ENCODE measurements at regions not wholly inside any gene's neighbourhood (a gene's known extent, or its start where the extent isn't known, plus 50 kb on each side); places are given as distances from the start of the nearest gene placed in this dataset.

DNA sequence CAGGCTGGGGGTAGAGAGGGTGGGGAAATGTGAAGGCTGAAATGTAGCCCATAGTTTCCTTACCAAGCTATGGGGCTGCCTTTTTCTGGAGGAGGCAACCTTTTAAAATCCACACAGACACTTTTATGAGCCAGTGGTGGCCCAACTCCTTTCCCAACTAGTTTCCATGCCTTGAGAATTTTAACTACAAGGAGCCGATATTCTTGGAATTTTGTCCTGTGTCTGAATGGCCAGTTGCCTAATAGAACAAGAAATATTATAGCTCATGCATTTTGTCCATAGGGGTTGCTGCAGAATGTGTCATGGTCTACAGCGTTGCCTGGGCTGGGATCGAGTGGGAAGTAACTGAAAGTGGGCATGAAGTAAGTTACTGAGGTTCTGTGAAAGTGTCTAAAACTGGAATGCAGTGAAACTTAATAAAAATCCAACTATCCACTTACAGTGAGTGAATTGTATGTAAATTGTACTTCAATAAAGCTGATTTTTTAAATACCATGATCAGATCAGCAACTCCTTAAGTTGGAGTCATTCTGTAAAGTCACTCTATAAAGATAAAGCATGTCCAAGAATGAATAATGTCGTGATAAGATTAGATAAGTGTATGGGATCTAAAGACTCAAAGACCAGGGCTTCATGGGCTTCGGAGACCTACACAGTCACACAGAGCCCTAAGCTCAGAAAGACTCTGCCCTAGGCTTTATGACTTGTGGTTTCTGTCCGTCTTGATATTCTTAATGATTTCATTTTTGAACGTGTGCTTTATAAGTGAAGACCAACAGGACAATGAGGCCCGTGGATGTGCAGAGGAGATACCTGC, 122.6 kb upstream of the FNDC3A start:
- Mint-ChIP-seq H3K27me3 (ENCODE audit: low read depth in 2 of 2) (peaks cover 2 to 12% of the 10 kb centered on the region in 2 donors), H3K4me1 (peaks cover 0 to 2% of the 10 kb centered on the region in 2 donors), H3K27ac (no peak overlapping the region), H3K36me3 (no peaks in the 10 kb centered on the region), H3K4me3 (no peak overlapping the region), H3K9me3 (no peaks in the 10 kb centered on the region)
- TF ChIP-seq, protein P1, sequence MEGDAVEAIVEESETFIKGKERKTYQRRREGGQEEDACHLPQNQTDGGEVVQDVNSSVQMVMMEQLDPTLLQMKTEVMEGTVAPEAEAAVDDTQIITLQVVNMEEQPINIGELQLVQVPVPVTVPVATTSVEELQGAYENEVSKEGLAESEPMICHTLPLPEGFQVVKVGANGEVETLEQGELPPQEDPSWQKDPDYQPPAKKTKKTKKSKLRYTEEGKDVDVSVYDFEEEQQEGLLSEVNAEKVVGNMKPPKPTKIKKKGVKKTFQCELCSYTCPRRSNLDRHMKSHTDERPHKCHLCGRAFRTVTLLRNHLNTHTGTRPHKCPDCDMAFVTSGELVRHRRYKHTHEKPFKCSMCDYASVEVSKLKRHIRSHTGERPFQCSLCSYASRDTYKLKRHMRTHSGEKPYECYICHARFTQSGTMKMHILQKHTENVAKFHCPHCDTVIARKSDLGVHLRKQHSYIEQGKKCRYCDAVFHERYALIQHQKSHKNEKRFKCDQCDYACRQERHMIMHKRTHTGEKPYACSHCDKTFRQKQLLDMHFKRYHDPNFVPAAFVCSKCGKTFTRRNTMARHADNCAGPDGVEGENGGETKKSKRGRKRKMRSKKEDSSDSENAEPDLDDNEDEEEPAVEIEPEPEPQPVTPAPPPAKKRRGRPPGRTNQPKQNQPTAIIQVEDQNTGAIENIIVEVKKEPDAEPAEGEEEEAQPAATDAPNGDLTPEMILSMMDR (IDR thresholded peaks at IDR 0.05), result no peak
- no peaks in the 10 kb centered on the region for H3K9me3 ChIP-seq (ENCODE audit: control insufficient read depth, insufficient read depth, low read length)
- 76% methylated on average over 8 of the region's 8 CpGs for WGBS (ENCODE audit: insufficient coverage)
- no peak overlapping the region for H3K4me3 ChIP-seq (ENCODE audit: low read length)
- DNase-seq (no peak), ATAC-seq (no peak)
- H3K36me3 ChIP-seq (ENCODE audit: control insufficient read depth, insufficient read depth, low read length), result no peaks in the 10 kb centered on the region
- no peaks in the 10 kb centered on the region for H3K27me3 ChIP-seq (ENCODE audit: control insufficient read depth, insufficient read depth, low read length)
- intact Hi-C loops (cut with micrococcal nuclease), result no loop called here
- H3K4me1 ChIP-seq (ENCODE audit: control insufficient read depth, insufficient read depth, low read length), result peaks cover 6% of the 10 kb centered on the region
- no peak overlapping the region for H3K27ac ChIP-seq (ENCODE audit: low read length)

DNA sequence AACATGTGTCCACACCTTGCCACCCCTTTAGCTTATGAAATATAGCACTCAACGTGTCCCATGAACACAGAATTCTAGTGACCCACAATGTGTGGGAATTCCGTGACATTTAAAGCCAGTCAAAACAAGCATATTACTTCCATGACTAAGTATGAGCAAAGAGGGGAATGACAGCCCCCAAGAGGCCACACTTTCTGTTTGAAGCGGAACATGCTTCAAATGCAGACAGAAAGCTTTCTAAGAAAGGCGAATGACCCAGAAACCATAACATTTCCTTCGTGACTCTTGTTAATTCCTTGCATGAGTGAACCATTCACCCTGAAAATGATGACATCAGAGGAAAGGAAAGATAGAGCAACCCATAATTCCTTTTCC, 122.0 kb upstream of the FNDC3A start:
- H3K36me3 Mint-ChIP-seq, result no peaks in the 10 kb centered on the region
- ATAC-seq, result no peak
- H3K4me3 Mint-ChIP-seq, result no peak overlapping the region

GRCh38 chr13:48857576-48857975, 118.1 kb upstream of the FNDC3A start:
- no peak overlapping the region for H3K27ac Mint-ChIP-seq
- Histone ChIP-seq H3K27me3 (ENCODE audit: control insufficient read depth, insufficient read depth, low read length) (no peaks in the 10 kb centered on the region), H3K36me3 (ENCODE audit: control insufficient read depth, insufficient read depth, low read length) (no peaks in the 10 kb centered on the region), H3K9me3 (ENCODE audit: control insufficient read depth, insufficient read depth, low read length) (no peaks in the 10 kb centered on the region), H3K4me3 (ENCODE audit: low read length) (no peak overlapping the region), H3K27ac (ENCODE audit: low read length) (no peak overlapping the region), H3K4me1 (ENCODE audit: control insufficient read depth, insufficient read depth, low read length) (no peaks in the 10 kb centered on the region)
- DNase-seq (no peak), ATAC-seq (no peak)
- peaks cover 3 to 6% of the 10 kb centered on the region in 2 donors for H3K4me1 Mint-ChIP-seq
- H3K4me3 Mint-ChIP-seq, result no peak overlapping the region
- no peaks in the 10 kb centered on the region for H3K36me3 Mint-ChIP-seq
- TF ChIP-seq, protein P1 (IDR thresholded peaks at IDR 0.05), result no peak
- H3K9me3 Mint-ChIP-seq, result no peaks in the 10 kb centered on the region
- intact Hi-C loops (cut with micrococcal nuclease), result no loop called here
- 92% methylated on average over 4 of the region's 4 CpGs for WGBS (ENCODE audit: insufficient coverage)
- H3K27me3 Mint-ChIP-seq (ENCODE audit: low read depth in 2 of 2), result peaks cover 0 to 2% of the 10 kb centered on the region in 2 donors

More for the DNA sequence above, 122.0 kb upstream of the FNDC3A start:
- Histone ChIP-seq H3K4me3 (ENCODE audit: low read length) (no peak overlapping the region), H3K36me3 (ENCODE audit: control insufficient read depth, insufficient read depth, low read length) (no peaks in the 10 kb centered on the region), H3K4me1 (ENCODE audit: control insufficient read depth, insufficient read depth, low read length) (peaks cover 6% of the 10 kb centered on the region), H3K9me3 (ENCODE audit: control insufficient read depth, insufficient read depth, low read length) (no peaks in the 10 kb centered on the region), H3K27ac (ENCODE audit: low read length) (no peak overlapping the region), H3K27me3 (ENCODE audit: control insufficient read depth, insufficient read depth, low read length) (no peaks in the 10 kb centered on the region)
- 22% methylated on average over 4 of the region's 5 CpGs for WGBS (ENCODE audit: insufficient coverage)
- TF ChIP-seq, protein P1 (IDR thresholded peaks at IDR 0.05), result no peak
- Mint-ChIP-seq H3K27me3 (ENCODE audit: low read depth in 2 of 2) (peaks cover 2 to 12% of the 10 kb centered on the region in 2 donors), H3K4me1 (peaks cover 0 to 6% of the 10 kb centered on the region in 2 donors), H3K9me3 (no peaks in the 10 kb centered on the region), H3K27ac (no peak overlapping the region)
- intact Hi-C loops (cut with micrococcal nuclease), result no loop called here
- DNase-seq, result no peak

Data from natural killer cell (primary cell).